GM12865 (cell line): ENCODE measurements at regions not wholly inside any gene's neighbourhood (a gene's known extent, or its start where the extent isn't known, plus 50 kb on each side); places are given as distances from the start of the nearest gene placed in this dataset.

Experiments
- DNase-seq: peaks from one replicate; pipeline ENCODE4 v3.0.0; 2010; ENCODE audit warnings: low read depth
- H3K4me3 ChIP-seq: 2 replicates; pipeline ENCODE4 v1.5.1; 2011; ENCODE audit warnings: mild to moderate bottlenecking, low read depth, low read length, control low read depth
- CTCF ChIP-seq: IDR thresholded peaks from 2 replicates; pipeline ENCODE4 v1.5.1; 2011; ENCODE audit warnings: low read length, control low read depth, low read depth, inconsistent platforms; ENCODE audit not compliant: insufficient read depth; ENCODE audit errors: missing control alignments

GRCh38 chr2:173584000-173584399 lies 229.3 kb downstream of the CDCA7 start:
- DNase-seq: no peak

GRCh38 chr2:173584676-173585458 lies 230.2 kb downstream of the CDCA7 start:
- H3K4me3 ChIP-seq: no peak overlapping the region
- DNase-seq: no peak
- TF ChIP-seq CTCF: no peak

More at GRCh38 chr2:173584000-173584399, 229.3 kb downstream of the CDCA7 start:
- no peak for TF ChIP-seq CTCF
- H3K4me3 ChIP-seq: no peak overlapping the region

GRCh38 chr2:173588931-173589369 lies 234.3 kb downstream of the CDCA7 start:
- no peak overlapping the region for H3K4me3 ChIP-seq
- no peak for DNase-seq
- no peak for TF ChIP-seq CTCF

GRCh38 chr2:173589604-173590275 lies 235.1 kb downstream of the CDCA7 start:
- TF ChIP-seq CTCF: no peak
- DNase-seq: no peak
- no peak overlapping the region for H3K4me3 ChIP-seq

- no peak for TF ChIP-seq CTCF
- no peak overlapping the region for H3K4me3 ChIP-seq
- no peak for DNase-seq
Observed at GRCh38 chr2:173590276-173590861, 235.7 kb downstream of the CDCA7 start.

GRCh38 chr2:173593109-173593508 lies 238.4 kb downstream of the CDCA7 start:
- no peak overlapping the region for H3K4me3 ChIP-seq
- no peak for TF ChIP-seq CTCF
- no peak for DNase-seq

GRCh38 chr2:173596244-173596643 lies 241.6 kb downstream of the CDCA7 start:
- no peak for DNase-seq
- H3K4me3 ChIP-seq: no peak overlapping the region
- no peak for TF ChIP-seq CTCF
